ENCODE measurements at regions not wholly inside any gene's neighbourhood (a gene's known extent, or its start where the extent isn't known, plus 50 kb on each side); places are given as distances from the start of the nearest gene placed in this dataset.

DNA sequence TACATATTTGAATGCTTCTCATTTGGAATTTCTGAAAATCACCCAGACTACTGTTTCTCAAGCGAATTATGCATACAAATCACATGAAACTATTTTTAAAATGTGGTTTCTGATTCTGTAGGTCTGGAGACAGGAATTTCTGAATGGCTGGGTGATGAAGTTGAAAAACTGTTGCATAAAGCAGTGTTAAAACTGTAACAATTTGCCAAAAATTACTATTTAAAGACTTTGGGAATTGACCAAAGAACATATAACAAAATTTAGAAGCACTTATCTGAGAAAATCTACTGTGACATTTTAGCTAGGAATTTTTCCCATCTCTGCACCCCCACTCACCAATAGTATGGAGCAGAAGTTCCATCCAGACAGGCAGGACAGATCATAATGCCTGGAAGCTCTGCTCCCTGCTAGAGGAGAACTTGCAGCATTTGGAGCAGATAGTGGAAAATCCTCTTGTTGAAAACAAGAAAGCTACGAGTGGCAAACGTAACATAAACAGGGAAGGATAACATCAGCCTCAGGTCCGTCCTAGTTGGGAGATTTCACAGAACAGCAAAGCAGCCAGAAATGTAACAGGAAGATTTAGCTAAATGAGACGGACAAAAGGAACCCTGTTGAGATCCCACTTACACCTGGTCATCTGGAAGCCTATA, 132.3 kb upstream of the MCTP2 start:
- no peak for DNase-seq

DNA sequence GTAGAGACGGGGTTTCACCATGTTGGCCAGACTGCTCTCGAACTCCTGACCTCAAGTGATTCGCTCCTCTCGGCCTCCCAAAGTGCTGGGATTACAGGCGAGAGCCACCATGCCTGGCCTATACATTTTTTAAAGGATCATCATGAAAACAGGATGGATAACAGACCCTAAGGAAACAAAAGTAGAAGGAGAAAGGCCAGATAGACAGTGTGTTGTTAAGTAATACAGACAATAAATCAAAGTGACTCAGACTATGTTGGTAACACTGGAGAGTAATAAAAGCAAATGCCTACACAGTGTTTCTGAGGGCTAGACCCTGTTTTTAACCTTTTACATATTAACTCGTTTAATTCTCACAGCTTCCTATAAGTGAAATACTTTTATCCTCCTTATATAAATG, 133.8 kb upstream of the MCTP2 start:
- no peak for DNase-seq

DNA sequence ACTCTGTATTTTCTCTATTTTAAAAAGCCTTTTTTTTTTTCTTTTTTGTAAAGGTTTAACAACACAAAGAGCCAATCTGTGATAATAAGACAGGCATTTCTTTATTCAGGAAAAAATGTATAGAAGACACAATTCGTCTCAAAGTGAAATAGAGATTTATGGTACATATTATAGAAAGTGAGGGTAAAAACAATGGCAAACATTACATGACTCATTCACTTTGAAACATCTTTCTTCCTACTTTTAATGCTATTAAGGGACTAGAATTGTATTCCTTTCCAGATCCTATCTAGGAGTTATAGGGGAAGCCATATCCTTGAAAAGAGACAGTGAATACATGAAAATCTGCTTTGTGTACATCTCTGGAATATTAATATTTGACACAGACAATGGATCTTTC, 137.1 kb upstream of the MCTP2 start:
- DNase-seq: no peak

DNA sequence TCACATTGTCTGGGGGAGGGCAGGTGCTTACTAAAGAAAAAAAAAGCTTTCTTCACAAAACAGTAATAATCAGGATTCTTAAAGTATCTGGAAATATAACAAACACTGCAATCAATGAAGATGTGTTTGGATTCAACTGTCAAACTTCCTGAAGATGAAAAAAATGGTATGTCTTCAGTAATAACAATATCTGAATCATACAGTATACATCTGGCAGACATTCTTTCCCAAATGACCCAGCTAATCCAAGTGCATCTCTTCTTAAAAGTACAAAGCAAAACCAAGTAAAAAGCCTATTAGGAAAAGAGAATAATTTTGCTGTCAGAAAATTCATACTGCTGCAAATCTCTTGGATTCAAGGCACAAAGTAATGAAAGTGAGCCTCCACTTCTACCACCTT, 145.0 kb upstream of the MCTP2 start:
- no peak for DNase-seq

DNA sequence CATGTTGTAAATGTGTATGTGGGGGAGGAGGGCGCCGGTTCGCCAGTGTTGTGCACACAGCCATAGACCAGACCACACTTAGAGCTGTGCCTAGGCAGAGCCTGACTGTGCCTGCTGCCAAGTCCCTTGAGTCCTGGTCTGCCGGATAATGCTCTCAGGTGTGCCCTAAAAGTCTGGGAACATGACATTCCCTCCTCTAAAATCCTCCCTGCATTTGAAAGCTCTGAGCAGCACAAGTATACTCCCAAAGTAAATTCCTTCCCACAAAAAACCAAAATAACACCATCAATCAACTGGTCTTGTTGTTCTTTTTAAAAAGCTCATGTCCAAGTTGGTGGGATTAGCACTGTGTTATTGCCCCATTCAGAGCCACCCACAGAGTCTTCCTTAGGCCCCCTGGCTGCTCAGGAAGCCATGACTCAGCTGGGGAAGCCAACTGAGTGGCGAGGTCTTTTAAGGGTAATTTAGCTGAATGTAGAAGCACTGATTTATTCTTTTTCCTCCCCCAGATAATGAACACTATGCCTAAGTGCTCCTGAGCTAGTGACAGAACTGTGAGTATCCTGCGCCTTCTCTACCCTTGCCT, 147.8 kb upstream of the MCTP2 start:
- DNase-seq: no peak

DNA sequence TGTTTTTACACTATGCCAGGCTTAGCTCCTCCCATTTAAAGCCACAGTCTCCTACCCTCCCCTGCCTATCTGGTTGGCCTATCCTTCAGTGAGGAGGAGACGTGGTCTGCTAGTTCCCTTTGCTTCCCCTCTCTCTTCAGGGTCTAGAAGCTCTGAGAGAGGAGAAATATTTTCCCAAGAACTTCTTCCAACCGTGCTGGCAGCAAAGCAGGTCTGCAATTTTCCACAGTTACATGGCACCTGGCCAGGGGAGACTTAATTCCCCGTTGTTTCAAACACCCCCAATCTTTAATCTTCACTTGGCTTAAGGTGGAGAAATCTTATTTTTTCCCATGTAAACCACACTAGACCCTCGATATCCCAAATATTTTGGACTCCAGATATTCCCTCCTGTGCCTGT, 149.5 kb upstream of the MCTP2 start:
- DNase-seq: no peak

DNA sequence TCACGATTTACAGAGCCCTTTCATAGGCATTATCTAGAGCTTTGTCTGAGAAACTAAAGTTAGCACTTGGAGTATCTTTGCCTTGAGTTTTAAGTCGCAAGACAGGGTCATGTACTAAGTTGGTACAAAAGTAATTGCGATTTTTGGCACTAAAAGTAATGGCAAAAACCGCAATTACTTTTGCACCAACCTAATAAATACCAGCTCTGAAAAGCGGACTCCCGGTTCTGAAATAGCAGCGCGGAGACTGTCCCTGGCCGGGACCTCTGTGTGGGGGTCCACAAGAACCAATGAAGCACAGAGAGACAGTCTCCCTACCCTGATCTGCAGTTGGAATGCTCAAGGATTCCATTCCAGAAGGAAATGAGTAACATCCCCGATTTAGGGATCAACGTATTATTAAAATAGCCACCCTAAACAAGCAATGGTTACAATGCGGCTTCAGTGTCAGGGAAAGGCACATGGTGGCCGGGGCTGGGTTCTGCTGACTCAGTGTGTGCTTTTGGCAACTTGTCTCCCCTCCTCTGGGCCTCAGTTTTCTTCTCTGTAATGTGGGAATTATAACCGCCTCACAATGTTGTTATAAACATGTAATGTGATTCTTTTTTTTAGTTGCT, 150.3 kb upstream of the MCTP2 start:
- DNase-seq: no peak

DNA sequence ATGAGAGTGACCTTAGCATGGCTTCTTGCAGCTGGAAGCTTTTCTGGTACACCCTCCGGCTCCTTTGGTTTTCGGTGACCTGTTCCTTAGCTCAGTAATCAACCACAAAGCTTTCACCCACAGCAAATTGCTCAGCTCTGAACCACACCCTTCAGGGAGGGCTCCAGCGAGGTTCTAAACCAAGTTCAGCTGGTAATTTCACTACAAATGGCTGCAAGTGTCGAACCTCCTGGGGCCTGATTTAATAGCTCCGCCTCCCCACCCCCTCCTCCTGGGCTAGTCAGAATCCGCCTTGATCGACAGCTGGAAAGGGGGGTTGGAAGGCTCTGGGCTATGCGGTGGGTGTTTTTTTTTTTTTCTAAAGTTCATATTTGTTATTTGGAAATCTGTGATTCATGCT, 150.9 kb upstream of the MCTP2 start:
- no peak for DNase-seq

DNA sequence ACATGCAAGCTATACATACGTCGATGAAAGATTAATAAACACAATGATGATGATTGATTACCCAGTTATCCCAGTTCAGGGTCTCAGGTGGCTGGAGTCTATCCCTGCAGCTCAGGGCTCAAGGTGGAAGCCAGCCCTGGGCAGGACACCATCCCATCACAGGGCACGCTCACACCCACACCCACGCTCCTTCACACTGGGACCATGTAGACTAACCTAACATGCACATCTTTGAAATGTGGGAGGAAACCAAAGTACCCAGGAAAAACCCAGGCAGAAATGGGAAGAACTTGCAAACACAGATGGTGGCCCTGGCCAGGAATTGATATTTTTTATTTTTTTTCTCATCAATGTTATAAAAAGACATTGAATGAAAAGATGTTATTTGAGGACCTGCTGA, 151.4 kb upstream of the MCTP2 start:
- DNase-seq: no peak

DNA sequence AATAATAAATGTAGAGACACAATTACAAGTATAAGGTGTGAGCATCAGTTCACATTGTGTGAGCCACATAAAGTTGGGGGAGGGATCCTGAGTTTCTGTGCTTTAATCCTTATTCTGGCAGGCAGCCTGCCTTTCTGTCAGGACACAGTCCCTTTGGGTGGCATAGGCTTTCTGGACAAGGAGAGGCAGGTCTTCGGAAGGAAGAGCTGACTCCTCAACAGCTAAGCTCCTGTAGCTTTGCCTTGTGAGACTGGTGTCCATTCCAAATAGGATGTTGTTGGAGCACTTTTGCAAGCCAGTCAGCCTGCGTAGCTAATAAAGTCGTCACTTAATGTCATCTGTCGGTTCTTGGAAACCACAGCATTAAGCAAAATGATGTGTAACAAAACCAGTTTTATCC, 151.9 kb upstream of the MCTP2 start:
- DNase-seq: no peak

DNA sequence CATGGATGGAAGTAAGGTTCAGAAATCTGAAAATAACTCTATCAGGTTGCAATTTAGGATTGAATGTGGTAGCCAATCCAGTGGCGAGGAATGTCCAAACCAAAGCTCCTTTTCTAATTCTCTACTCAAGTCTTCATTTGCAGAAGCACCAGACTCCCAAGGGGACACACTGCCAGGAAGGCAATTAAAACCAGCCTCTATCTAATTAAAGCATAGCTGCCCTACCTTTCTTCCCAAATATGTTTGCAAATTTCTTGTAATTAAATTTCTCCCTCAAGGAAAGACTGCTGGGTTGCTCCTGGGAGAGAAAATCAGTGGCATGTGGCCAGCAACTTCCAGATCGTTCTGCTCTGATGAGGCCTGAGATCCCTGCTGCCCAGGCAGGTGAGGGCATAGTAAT, 153.4 kb upstream of the MCTP2 start:
- DNase-seq: no peak

DNA sequence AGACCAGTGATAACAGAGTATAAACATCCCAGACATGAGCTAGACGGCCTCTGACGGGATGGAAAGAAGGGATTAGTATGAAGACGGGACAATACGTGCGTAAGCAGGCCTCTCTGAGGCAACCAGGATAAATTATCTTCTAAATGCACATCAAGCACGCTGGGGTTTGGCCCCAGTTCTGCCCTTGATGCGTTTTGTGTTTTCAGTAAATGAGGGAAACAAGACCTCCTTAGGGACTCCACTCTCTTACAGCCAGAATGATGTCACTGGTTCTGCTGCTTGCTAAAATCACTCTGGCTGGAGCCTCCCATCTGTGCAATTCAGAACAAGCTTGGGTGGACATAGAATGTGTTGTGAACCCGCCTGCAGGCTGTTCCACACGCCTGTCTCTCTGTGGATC, 156.0 kb upstream of the MCTP2 start:
- DNase-seq: no peak

DNA sequence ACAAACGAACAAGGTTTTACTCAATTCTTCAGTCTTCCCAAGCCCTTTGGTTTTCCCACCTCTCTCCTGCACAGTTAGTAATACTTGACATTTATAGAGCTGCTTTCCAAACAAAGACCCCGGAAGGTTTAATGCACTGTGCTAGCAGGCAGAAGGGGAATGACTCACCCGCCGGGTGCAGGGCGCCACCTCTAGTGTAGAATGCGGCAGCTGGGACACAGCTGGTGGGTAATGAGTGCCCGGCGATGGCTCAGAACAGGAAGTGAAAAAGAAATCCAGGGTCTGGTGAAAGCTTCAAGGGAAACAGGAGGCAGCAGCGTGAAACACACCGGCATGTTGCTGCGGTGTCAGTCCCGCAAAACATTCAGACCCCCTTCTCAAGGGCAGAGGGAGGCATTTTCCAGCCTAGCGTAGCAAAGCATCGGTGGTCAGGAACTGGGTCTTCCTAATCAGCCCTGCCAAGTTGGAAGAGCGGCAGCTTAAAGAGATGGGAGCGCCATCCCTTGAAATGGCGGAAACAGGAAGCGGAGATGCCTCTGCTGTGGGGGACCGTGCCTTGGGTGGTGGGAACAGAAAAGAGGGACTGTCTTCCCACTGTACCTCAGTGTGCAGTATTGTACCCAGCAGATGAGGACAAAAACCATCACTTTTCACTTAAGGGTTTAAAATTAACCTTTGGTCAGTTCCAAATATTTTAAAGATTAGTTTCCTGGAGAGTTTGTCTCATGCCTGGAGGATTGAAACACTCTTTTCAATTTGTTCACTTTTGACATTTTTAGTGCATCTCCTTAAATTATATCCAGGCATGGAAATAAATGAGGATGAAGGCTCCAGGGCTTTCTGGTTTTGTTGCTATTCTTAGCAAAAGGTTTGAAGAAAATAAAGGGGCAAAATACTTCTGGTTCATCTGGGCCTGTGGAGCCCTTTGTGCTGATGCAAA, 160.7 kb upstream of the MCTP2 start:
- DNase-seq: peak; percentile 62

DNA sequence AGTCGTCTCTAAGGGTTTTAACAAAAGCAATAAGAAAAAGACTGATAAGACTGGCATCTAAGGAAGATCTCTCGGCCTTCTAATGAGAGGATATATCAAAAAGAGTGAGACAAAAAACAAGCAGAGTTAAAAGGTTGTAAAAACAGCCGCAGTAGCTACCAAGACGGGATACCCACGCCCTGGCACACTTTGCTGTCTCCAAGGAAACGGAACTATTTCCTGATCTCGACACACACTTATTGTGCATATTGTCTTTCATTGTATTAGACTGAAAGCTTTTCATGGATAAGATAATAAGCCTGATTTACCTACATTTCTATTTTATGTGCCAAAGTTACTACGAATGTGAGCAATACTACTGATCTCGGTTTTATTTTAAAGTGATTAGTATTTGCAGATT, 161.5 kb upstream of the MCTP2 start:
- no peak for DNase-seq

DNA sequence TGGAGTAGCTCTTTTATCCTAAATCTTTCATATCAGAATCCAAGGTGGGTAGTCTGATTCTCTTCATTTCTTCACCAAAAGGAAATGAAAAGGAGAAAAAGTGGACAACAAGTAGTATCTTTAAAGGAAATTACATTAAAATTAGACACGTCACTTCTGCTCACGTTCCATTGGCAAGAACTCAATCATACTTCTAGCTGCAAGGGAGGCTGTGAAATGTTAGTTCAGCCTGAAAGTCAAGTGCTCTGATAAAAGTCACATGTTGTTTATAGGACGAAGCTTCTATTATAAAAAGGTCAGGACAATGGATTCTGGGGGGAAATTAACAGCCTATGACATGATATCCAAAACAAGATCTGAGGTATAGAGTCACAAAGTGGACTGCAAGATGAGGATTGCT, 164.6 kb upstream of the MCTP2 start:
- DNase-seq: no peak

DNA sequence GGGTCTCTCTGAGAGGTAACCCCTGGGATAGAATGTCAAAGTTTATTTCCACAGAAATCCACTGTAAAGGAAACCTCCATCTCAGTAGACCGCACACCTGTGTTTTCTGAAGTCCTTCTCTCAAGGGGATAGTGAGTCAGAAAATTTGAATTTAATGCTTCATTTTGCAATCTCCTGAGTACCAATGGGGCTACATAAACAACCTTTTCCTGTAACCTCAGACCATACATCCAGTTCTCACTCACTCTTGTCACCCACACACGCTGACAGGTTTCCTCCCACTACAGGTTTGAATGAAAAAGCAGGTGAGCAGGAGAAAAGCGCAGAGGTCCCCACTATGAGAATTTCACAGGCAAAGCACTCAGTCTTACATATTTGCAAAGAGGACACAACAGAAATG, 165.3 kb upstream of the MCTP2 start:
- no peak for DNase-seq

DNA sequence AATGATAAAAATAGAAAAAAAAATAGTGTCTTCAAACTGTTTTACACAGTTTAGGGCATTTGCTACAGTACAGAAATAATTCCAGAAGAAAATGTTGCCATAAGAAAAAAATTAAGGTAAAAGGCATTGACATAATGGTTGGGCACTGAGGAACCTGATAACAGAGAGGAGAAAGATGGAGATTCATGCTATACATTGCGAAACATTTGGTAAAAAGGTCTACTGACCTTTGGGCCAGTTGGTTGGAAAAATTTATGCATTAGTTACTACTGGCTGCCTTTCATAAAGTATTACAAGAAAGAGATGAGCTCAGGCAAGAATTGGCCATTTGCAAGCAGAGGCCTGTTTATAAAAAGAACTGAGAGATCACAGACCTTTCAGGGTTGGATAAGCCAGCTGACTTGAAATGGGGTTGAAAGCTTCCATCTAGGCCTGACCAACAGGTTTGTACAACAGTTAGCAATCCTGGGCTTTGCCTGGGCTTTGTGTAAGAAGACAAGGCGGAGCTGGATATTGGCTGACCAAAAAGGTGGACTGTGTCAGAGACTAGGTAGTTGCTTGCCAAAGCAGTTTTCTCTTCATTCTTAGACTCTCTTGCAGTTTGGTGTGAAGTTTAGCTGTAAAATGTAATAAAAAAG, 166.6 kb upstream of the MCTP2 start:
- no peak for DNase-seq

DNA sequence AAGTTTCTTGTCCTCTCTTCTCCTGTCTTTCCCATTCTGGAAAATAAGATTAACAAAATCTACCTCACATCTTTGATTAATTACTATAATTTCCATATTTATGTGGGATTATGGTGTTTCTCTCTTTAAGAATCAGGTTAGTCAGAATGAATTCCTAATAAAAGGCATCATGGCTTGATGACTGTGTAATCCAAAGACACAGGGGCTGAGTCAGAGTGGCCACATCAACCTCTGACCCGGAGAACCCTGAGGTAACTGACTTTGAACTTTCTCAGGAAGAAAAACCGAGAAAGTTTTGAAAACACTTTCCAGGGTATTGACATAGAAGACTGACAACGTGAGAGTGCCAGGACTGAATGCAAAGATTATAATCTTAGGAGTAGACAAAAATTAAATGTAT, 170.3 kb upstream of the MCTP2 start:
- DNase-seq: no peak

DNA sequence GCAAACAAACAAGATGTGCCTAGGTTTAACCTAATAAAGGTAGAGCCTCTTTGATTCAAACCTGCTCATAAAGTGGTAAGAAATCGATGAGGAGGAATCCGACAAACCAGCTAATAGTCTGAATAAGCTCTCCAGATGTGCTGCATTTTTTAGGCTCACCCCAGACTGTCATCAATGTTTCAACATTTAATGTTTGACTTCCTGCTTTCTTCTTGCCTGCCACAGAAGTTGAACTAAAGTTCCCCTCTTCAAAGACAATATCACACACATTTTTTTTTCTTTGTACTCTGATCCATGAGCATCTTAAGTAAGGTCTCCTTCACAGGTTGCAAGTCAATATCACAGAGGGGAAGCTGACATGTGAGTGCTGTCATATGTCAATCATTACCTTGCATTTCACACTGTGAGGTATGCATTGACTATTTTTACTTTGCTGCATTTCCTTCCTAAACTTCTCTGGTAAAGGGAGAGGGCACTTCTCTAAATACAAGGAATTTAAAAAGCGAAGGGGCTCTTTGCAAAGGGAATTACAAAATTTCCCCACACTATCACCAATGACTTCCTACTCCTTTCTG, 172.3 kb upstream of the MCTP2 start:
- no peak for DNase-seq

DNA sequence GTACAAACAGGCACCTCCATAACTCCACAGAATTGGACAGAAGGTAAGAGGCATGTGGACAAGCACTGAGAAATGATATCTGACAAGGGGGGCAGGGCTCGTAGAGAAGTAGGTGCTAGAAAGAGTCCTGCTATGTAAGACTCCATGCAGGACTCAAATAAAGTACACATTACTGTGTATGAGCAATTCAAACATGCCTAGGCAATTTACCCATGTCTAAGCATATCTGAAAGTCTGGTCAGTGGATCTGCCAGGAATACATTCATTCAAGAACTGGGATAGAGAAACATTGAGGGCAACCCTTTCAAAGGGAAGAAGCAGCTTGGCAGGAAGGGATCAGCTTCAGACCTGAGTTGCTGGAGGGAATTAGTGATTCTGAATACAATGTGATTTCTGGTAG, 174.1 kb upstream of the MCTP2 start:
- no peak for DNase-seq

DNA sequence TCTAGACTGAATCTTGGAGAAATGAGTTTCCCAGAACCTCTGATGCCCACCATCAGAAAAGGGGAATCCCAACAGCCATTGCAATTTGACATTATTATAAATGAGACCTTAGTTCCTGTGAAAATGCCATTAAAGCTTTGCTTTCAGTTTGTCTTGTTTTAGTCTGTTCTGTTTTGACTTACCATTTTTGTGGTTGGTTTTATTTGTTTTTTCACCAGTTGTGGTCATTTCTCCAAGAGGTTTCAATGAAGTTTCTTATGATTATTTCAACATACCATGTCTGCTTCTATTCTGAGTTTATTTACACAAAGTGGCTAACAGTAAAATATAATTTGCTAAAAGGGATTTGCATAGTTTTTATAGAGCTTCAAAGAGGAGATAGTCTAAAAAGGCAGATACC, 175.0 kb upstream of the MCTP2 start:
- DNase-seq: no peak

DNA sequence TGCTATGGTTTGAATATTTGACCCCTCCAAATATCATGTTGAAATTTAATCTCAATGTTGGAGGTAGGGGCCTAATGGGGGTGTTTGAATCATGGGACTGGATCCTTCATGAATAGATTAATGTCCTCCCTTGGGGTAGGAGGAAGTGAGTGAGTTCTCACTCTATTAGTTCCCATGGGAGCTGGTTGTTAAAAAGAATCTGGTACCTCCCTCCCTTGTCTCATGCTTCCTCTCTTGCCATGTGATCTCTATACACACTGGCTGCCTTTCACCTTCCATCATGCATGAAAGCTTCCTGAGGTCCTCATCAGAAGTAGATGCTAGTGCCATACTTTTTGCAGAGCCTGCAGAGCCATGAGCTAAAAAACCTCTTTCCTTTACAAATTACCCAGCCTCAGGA, 177.7 kb upstream of the MCTP2 start:
- no peak for DNase-seq

DNA sequence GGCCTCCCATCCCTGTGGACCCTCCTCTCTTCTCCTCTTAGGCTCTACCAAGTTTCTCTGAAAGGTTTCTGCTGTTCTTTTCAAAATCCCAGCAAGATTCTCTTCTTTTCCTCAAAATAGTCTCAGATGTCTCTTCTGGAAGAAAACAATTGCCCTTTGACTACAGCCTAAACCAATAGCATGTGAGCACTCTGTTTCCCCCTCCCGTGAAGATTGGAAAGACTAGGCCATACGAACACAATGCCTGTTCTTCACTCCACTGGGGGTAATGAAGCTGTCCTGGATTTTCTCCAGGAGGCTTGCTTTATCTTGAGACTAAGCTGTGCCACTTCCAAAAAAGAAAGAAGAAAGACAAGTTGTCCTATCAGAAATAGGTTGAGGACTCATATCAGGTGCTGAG, 178.7 kb upstream of the MCTP2 start:
- no peak for DNase-seq

Data from NCI-H748 treated with DMSO at 0.1 percent for 48 hours (cell line).